ENCODE measurements at regions not wholly inside any gene's neighbourhood (a gene's known extent, or its start where the extent isn't known, plus 50 kb on each side); places are given as distances from the start of the nearest gene placed in this dataset.

GRCh38 chr13:53522034-53522433, 493.4 kb downstream of the OLFM4 start:
- Histone ChIP-seq H3K36me3 (ENCODE audit: control insufficient read depth, insufficient read depth, low read length) (no peaks in the 10 kb centered on the region), H3K27ac (ENCODE audit: low read length) (no peak overlapping the region), H3K4me3 (ENCODE audit: low read depth in 2 of 2, low read length in 2 of 2) (no peak overlapping the region), H3K4me1 (ENCODE audit: control insufficient read depth, insufficient read depth, low read length) (no peaks in the 10 kb centered on the region), H3K9me3 (ENCODE audit: control insufficient read depth, insufficient read depth, low read depth, low read length) (no peaks in the 10 kb centered on the region), H3K27me3 (ENCODE audit: control insufficient read depth, insufficient read depth, low read length) (no peaks in the 10 kb centered on the region)
- TF ChIP-seq CTCF (IDR thresholded peaks at IDR 0.05) (no peak), POLR2AphosphoS5 (IDR thresholded peaks at IDR 0.05; ENCODE audit: low read depth, low read length) (no peak), TCF7L2 (IDR thresholded peaks at IDR 0.05; ENCODE audit: low read depth, low read length) (no peak), SIN3A (IDR thresholded peaks at IDR 0.05; ENCODE audit: borderline replicate concordance, insufficient read depth, low read depth, low read length) (no peak)
- TF ChIP-seq, protein P1, sequence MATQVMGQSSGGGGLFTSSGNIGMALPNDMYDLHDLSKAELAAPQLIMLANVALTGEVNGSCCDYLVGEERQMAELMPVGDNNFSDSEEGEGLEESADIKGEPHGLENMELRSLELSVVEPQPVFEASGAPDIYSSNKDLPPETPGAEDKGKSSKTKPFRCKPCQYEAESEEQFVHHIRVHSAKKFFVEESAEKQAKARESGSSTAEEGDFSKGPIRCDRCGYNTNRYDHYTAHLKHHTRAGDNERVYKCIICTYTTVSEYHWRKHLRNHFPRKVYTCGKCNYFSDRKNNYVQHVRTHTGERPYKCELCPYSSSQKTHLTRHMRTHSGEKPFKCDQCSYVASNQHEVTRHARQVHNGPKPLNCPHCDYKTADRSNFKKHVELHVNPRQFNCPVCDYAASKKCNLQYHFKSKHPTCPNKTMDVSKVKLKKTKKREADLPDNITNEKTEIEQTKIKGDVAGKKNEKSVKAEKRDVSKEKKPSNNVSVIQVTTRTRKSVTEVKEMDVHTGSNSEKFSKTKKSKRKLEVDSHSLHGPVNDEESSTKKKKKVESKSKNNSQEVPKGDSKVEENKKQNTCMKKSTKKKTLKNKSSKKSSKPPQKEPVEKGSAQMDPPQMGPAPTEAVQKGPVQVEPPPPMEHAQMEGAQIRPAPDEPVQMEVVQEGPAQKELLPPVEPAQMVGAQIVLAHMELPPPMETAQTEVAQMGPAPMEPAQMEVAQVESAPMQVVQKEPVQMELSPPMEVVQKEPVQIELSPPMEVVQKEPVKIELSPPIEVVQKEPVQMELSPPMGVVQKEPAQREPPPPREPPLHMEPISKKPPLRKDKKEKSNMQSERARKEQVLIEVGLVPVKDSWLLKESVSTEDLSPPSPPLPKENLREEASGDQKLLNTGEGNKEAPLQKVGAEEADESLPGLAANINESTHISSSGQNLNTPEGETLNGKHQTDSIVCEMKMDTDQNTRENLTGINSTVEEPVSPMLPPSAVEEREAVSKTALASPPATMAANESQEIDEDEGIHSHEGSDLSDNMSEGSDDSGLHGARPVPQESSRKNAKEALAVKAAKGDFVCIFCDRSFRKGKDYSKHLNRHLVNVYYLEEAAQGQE (IDR thresholded peaks at IDR 0.05; ENCODE audit: insufficient read depth in 1 of 2, low read depth in 2 of 2, low read length in 1 of 2): no peak
- ATAC-seq (no peak), DNase-seq (ENCODE audit: low read depth, low spot score) (no peak)
- POLR2A ChIA-PET: no interaction called here
- in situ Hi-C loops (cut with HindIII; ENCODE audit: low pct_unique_long_range_greater_than_20kb, low sequenced_read_pairs): no loop called here
- CTCF ChIA-PET: no interaction called here
- no TSS peak for BruUV-seq (replicated peaks)
- intact Hi-C loops (cut with micrococcal nuclease; ENCODE audit: unreplicated experiment): no loop called here

DNA sequence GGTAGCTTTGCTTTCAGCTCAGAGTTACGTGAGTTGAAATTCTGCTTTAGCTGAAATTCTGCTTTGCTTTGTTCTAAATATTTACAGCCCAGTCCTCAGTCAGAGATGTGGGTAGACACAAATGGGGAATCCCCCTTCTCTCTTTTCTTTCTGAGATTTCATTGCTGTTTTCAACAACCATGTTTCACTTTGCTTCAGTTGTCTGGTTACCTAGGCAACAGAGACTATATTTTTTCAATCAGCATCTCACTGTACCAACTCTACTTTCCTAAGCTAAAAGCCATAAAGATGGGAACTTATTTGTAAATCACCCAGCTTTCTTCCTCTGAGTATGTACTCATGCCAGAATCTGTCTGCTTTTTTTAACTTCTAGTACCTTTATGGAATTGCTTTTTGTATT, 509.0 kb downstream of the OLFM4 start:
- Histone ChIP-seq H3K36me3 (ENCODE audit: control insufficient read depth, insufficient read depth, low read length) (no peaks in the 10 kb centered on the region), H3K27ac (ENCODE audit: low read length) (no peak overlapping the region), H3K4me1 (ENCODE audit: control insufficient read depth, insufficient read depth, low read length) (no peaks in the 10 kb centered on the region), H3K27me3 (ENCODE audit: control insufficient read depth, insufficient read depth, low read length) (no peaks in the 10 kb centered on the region), H3K4me3 (ENCODE audit: low read depth in 2 of 2, low read length in 2 of 2) (no peak overlapping the region), H3K9me3 (ENCODE audit: control insufficient read depth, insufficient read depth, low read depth, low read length) (no peaks in the 10 kb centered on the region)
- ATAC-seq (no peak), DNase-seq (ENCODE audit: low read depth, low spot score) (no peak)
- in situ Hi-C loops (cut with HindIII; ENCODE audit: low pct_unique_long_range_greater_than_20kb, low sequenced_read_pairs) (no loop called here), intact Hi-C loops (cut with micrococcal nuclease; ENCODE audit: unreplicated experiment) (no loop called here)
- ChIA-PET CTCF (no interaction called here), POLR2A (no interaction called here)
- BruUV-seq (replicated peaks): no TSS peak
- TF ChIP-seq SIN3A (IDR thresholded peaks at IDR 0.05; ENCODE audit: borderline replicate concordance, insufficient read depth, low read depth, low read length) (no peak), POLR2AphosphoS5 (IDR thresholded peaks at IDR 0.05; ENCODE audit: low read depth, low read length) (no peak), TCF7L2 (IDR thresholded peaks at IDR 0.05; ENCODE audit: low read depth, low read length) (no peak), CTCF (IDR thresholded peaks at IDR 0.05) (no peak)
- TF ChIP-seq, protein P1 (IDR thresholded peaks at IDR 0.05; ENCODE audit: insufficient read depth in 1 of 2, low read depth in 2 of 2, low read length in 1 of 2): no peak

All from Panc1 (cell line).